Fibroblast of lung (primary cell): ENCODE measurements at regions not wholly inside any gene's neighbourhood (a gene's known extent, or its start where the extent isn't known, plus 50 kb on each side); places are given as distances from the start of the nearest gene placed in this dataset.

Source experiments
- DNase-seq, 2 donors: peaks; one replicate each; pipeline versions ENCODE4 v3.0.0 to v3.0.0-alpha.2; 2010; ENCODE audit warnings: low read depth in 2 of 2
- H2AFZ ChIP-seq: 2 replicates; pipeline ENCODE4 v1.5.1; 2012; ENCODE audit warnings: low read length, control low read depth, inconsistent platforms
- H3K27ac ChIP-seq: 2 replicates; pipeline ENCODE4 v1.5.1; 2011; ENCODE audit warnings: low read length, control low read depth; ENCODE audit not compliant: insufficient read depth
- H3K27me3 ChIP-seq: 2 replicates; pipeline ENCODE4 v1.5.1; 2011; ENCODE audit warnings: mild to moderate bottlenecking, low read length; ENCODE audit not compliant: control insufficient read depth, insufficient read depth
- H3K36me3 ChIP-seq: 2 replicates; pipeline ENCODE4 v1.5.1; 2011; ENCODE audit warnings: low read length; ENCODE audit not compliant: control insufficient read depth, insufficient read depth
- H3K4me1 ChIP-seq: 2 replicates; pipeline ENCODE4 v1.5.1; 2011; ENCODE audit warnings: low read length; ENCODE audit not compliant: control insufficient read depth, insufficient read depth; ENCODE audit errors: extremely low read depth
- H3K4me2 ChIP-seq: 2 replicates; pipeline ENCODE4 v1.5.1; 2011; ENCODE audit warnings: low read length, control low read depth; ENCODE audit not compliant: insufficient read depth; ENCODE audit errors: extremely low read depth
- H3K4me3 ChIP-seq, 4 experiments: fragments of 200-600 bp in 1 of 4; sonication (generic) in 1 of 4; replicated peaks in 1 of 4; 2 replicates each; pipeline ENCODE4 v1.5.1; 2011 to 2016; ENCODE audit warnings: low read length in 4 of 4, low read depth in 3 of 4, mild to moderate bottlenecking in 3 of 4, control low read depth in 2 of 4, inconsistent platforms in 1 of 4, mixed read lengths in 1 of 4; ENCODE audit not compliant: insufficient read depth in 1 of 4; ENCODE audit errors: control extremely low read depth in 1 of 4
- H3K79me2 ChIP-seq: 2 replicates; pipeline ENCODE4 v1.5.1; 2012; ENCODE audit warnings: mild to moderate bottlenecking, low read length, inconsistent platforms; ENCODE audit not compliant: control insufficient read depth, insufficient read depth
- H3K9ac ChIP-seq: 2 replicates; pipeline ENCODE4 v1.5.1; 2011; ENCODE audit warnings: mild to moderate bottlenecking, low read length, control low read depth; ENCODE audit not compliant: insufficient read depth
- H3K9me3 ChIP-seq: 2 replicates; pipeline ENCODE4 v1.5.1; 2012; ENCODE audit warnings: low read depth, low read length; ENCODE audit not compliant: control insufficient read depth, insufficient read depth
- H4K20me1 ChIP-seq: 2 replicates; pipeline ENCODE4 v1.5.1; 2011; ENCODE audit warnings: low read length; ENCODE audit not compliant: control insufficient read depth, insufficient read depth; ENCODE audit errors: extremely low read depth
- EZH2 ChIP-seq: IDR thresholded peaks from 2 replicates; pipeline ENCODE4 v1.5.1; 2012; ENCODE audit warnings: low read length, control low read depth, mild to moderate bottlenecking; ENCODE audit errors: missing control alignments
- TF ChIP-seq, protein P1 (sequence below), 2 donors: IDR thresholded peaks in 1 of 2; conservative IDR thresholded peaks in 1 of 2; 1 replicate in 1 of 2; 2 replicates in 1 of 2; pipeline ENCODE4 v1.5.1; 2011 to 2012; ENCODE audit warnings: low read length in 2 of 2, control low read depth in 1 of 2, inconsistent platforms in 1 of 2, low read depth in 1 of 2, mild to moderate bottlenecking in 1 of 2

GRCh38 chr2:88808652-88809051 is 117.2 kb downstream of the RPIA start:
- H2AFZ ChIP-seq, result no peak overlapping the region
- no peak overlapping the region for H3K4me3 ChIP-seq
- H3K27me3 ChIP-seq, result no peaks in the 10 kb centered on the region
- H3K36me3 ChIP-seq, result no peaks in the 10 kb centered on the region
- no peak overlapping the region for H3K9ac ChIP-seq
- no peaks in the 10 kb centered on the region for H3K4me1 ChIP-seq
- H3K4me2 ChIP-seq, result no peak overlapping the region
- no peaks in the 10 kb centered on the region for H4K20me1 ChIP-seq
- no peaks in the 10 kb centered on the region for H3K9me3 ChIP-seq
- H3K79me2 ChIP-seq, result no peaks in the 10 kb centered on the region
- TF ChIP-seq, protein P1, sequence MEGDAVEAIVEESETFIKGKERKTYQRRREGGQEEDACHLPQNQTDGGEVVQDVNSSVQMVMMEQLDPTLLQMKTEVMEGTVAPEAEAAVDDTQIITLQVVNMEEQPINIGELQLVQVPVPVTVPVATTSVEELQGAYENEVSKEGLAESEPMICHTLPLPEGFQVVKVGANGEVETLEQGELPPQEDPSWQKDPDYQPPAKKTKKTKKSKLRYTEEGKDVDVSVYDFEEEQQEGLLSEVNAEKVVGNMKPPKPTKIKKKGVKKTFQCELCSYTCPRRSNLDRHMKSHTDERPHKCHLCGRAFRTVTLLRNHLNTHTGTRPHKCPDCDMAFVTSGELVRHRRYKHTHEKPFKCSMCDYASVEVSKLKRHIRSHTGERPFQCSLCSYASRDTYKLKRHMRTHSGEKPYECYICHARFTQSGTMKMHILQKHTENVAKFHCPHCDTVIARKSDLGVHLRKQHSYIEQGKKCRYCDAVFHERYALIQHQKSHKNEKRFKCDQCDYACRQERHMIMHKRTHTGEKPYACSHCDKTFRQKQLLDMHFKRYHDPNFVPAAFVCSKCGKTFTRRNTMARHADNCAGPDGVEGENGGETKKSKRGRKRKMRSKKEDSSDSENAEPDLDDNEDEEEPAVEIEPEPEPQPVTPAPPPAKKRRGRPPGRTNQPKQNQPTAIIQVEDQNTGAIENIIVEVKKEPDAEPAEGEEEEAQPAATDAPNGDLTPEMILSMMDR (conservative IDR thresholded peaks at IDR 0.05 in 1 of 2, IDR thresholded peaks at IDR 0.05 in 1 of 2; ENCODE audit: low read depth in 1 of 2, low read length in 2 of 2), result no peak
- TF ChIP-seq EZH2, result no peak
- no peak overlapping the region for H3K27ac ChIP-seq
- DNase-seq, result no peak

- H3K4me3 ChIP-seq, result no peak overlapping the region
- no peaks in the 10 kb centered on the region for H3K9me3 ChIP-seq
- H2AFZ ChIP-seq, result no peak overlapping the region
- H3K4me1 ChIP-seq, result no peaks in the 10 kb centered on the region
- H3K9ac ChIP-seq, result no peak overlapping the region
- no peak overlapping the region for H3K27ac ChIP-seq
- TF ChIP-seq, protein P1 (conservative IDR thresholded peaks at IDR 0.05 in 1 of 2, IDR thresholded peaks at IDR 0.05 in 1 of 2; ENCODE audit: low read depth in 1 of 2, low read length in 2 of 2), result no peak
- no peak for TF ChIP-seq EZH2
- H4K20me1 ChIP-seq, result no peaks in the 10 kb centered on the region
- no peaks in the 10 kb centered on the region for H3K27me3 ChIP-seq
- DNase-seq, result no peak
- H3K36me3 ChIP-seq, result no peaks in the 10 kb centered on the region
- no peak overlapping the region for H3K4me2 ChIP-seq
- no peaks in the 10 kb centered on the region for H3K79me2 ChIP-seq
Observed at GRCh38 chr2:88809216-88809615, 117.7 kb downstream of the RPIA start.

- Histone ChIP-seq H3K4me1 (no peaks in the 10 kb centered on the region), H3K27me3 (no peaks in the 10 kb centered on the region), H3K4me3 (no peak overlapping the region), H3K4me2 (no peak overlapping the region), H3K36me3 (no peaks in the 10 kb centered on the region), H3K9me3 (no peaks in the 10 kb centered on the region), H2AFZ (no peak overlapping the region), H4K20me1 (no peaks in the 10 kb centered on the region), H3K9ac (no peak overlapping the region), H3K79me2 (no peaks in the 10 kb centered on the region), H3K27ac (no peak overlapping the region)
- TF ChIP-seq, protein P1 (conservative IDR thresholded peaks at IDR 0.05 in 1 of 2, IDR thresholded peaks at IDR 0.05 in 1 of 2; ENCODE audit: low read depth in 1 of 2, low read length in 2 of 2), result no peak
- TF ChIP-seq EZH2, result no peak
- no peak for DNase-seq
Observed at GRCh38 chr2:88810017-88810416, 118.5 kb downstream of the RPIA start.
